Inflammatory macrophage treated with lipopolysaccharide for 4 hours (primary cell): ENCODE measurements at regions not wholly inside any gene's neighbourhood (a gene's known extent, or its start where the extent isn't known, plus 50 kb on each side); places are given as distances from the start of the nearest gene placed in this dataset.

ENCODE experiments used
- DNase-seq: peaks from one replicate; pipeline ENCODE4 v3.0.0-alpha.2; 2020

DNA sequence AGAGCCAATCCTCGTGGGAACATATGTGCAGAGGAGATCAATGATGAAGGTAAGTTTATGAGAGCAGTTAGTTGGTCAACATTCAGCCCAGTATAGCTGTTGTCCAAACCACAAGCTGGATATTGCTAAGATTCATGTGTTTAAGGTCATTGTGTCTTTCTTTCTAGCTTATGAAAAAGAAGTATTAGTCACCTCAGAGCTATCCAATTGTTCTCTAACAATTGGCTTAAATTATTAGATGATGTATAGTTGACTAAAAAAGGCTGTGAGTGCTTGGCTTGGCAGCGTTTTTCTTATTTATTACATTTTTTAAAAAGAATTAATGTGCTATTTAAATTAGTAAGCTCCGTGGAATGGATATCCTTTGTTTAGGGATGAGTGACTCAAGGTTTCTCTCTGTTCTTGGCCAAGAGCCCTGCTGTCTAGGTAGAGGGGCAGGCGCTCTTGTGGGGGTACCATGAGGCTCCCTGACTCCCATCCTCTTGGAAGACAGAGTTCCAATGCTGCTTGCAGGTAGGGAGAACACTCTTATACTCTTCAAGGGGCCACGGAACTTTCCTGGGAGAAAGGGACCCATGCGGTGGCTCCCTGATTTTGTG is 487.4 kb downstream of the IRX1 start:
- no peak for DNase-seq

DNA sequence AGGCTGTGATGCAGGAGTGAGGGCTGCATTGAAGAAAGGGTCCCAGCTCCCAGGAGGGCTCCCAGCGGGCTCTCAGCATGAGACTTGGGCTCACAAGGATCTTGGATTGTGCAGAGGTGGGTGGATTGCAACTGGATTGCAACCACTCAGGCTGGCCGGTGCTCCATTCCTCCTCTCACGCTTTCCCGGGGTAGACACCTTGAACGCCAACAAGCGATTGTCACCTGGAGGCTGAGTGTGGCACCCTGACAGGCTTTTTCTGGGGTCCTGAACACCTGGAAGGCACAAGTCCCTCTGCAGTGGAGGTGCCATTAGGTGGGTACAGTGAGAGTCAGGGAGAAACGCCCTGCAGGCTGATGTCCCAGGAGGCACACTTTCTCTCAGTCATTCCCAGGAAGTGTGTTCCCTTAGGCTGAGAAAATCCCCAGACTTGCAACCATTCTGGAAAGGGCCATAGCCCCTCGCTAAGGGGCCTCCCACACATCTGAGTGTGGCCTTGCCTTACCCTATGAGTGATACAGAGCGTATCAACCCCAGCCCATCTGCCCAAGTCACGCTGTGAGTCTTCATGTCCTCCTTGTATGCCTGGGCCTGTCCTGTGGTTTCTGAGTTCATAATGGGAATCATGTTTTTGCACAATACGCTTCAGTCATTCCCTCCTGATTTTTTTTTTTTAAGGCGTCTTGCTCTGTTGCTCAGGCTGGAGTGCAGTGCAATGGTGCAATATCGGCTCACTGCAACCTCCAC is 488.1 kb downstream of the IRX1 start:
- DNase-seq: no peak

DNA sequence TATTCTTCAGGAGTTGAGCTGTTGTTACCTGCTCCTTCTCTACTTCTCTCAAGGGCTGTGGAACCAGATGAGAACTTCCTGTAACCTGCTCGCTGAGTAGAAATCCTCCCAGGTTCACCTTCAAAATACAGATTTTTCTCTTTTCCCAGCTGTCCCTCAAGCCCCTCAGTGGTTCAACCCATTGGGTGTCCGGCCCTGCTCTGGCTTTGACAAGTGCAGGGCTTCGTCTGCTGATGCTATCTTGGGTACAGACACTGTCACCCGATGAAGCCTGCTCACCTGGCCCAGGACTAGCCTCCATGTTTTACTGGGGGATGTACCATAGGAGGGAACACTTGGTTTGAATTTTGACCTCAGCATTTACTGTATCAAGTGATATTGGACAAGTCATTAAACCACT is 490.4 kb downstream of the IRX1 start:
- no peak for DNase-seq

- no peak for DNase-seq
Observed at GRCh38 chr5:4087110-4087509, 491.5 kb downstream of the IRX1 start.

- DNase-seq: no peak
Observed at GRCh38 chr5:4089087-4089486, 493.5 kb downstream of the IRX1 start.

GRCh38 chr5:4093236-4093635 is 497.6 kb downstream of the IRX1 start:
- no peak for DNase-seq

- no peak for DNase-seq
Observed at GRCh38 chr5:4093970-4094369, 498.3 kb downstream of the IRX1 start.

DNA sequence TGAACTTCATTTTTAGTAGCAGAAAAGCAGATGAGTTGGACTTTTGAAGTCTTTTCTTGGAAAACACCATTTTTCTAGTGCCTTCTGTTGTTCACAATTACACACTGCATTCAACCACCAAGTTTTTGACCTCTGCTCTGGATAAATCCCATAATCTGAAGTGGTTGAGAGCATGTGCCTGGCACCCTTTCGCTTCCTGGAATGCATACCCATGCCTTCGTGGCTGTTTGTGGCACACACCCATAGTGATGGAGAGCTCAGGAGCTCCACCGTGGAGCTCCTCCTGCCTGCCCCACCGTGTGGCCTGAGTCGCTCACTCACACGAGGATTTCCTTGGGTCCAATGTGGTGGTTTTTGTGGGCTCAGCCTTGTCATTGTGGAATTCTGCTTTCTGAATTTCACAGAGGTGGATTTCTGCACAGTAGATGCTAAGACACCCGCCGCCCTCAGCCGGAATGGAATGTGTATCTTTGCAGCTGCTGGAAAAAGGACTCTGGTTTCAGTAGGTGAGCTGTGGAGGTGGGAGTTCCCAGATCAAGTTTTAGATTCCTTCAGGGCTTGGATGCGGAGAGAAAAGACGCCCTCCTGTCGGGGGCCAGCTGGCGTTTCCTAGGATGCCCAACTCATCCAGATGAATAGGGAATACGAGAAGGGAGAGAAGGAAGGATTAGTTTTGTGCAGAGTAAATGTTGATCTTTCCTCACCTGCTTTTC is 500.4 kb downstream of the IRX1 start:
- DNase-seq: no peak

DNA sequence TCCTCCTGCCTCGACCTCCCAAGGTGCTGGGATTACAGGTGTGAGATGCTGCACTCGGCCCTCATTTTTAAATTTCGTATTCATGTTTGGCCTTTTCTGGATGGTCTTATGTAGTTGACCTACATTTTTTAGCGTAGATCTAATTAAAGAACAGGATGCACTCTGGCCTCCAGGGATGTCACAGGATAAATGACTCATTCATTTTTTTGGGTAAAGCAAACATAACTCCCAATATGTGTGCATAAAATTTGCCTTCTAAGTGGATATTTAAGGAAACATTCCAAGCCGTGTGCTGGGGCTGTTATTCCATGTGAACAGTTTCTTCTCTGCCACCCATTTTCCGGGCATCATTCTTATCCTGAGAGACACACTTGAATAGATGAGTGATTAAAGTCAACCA is 501.6 kb downstream of the IRX1 start:
- no peak for DNase-seq

- DNase-seq: no peak
Observed at GRCh38 chr5:4098226-4098625, 502.6 kb downstream of the IRX1 start.

DNA sequence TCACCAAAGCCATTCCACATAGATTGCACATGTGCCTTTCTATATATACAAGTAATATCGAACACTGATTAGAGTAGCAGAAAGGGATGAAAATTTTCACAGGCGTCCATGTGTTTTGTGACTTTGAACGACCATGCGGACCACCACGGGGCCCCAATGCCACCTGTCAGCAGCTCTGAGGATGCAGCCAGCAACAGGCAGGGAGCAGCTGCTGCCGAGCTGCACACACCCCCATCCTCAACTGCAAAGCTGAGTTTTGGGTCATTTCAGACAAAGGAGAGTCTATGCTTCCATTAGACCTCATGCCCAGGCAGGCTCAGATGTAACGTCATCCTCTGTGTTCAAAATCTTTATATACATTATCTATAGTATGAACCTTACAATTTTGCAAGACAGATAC is 503.8 kb downstream of the IRX1 start:
- DNase-seq: no peak

GRCh38 chr5:4100739-4101138 is 505.1 kb downstream of the IRX1 start:
- no peak for DNase-seq

DNA sequence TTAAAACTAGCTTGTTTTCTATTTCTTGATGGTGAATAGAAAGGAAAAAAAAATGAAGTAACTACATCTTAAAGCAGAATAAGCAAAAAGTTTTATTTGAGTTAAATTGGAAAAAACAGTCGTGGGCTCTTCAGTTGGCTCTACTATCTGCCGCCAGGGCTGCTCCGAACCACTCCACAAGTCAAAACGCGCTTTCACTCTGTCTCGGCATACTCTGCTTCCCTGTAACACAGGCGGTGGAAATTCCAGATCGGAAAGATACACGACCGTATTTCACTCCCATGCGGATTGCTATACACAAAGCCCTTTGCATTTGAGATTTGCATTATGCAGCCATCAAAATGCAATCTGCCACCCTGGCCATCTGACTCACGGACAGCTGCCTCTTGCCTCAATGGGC is 505.6 kb downstream of the IRX1 start:
- no peak for DNase-seq

- no peak for DNase-seq
Observed at GRCh38 chr5:4104831-4105597, 509.4 kb downstream of the IRX1 start.

DNA sequence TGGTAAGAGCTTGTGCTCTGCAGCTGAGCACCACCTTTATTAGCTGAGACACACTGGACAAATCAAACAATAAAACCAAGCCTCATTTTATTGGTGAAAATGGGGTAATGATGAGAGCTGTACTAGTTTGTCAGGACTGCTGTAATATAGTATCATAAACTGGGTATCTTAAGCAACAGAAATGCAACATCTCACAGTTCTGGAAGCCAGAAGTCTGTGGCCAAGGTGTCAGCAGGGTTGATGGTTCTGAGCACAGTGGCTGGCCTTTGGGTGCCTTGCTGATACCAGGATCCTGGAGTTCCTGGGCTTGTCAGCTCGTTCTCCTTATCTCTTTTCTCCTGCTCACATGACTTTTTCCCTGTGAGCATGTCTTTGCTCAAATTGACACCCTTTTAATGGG is 513.1 kb downstream of the IRX1 start:
- no peak for DNase-seq

DNA sequence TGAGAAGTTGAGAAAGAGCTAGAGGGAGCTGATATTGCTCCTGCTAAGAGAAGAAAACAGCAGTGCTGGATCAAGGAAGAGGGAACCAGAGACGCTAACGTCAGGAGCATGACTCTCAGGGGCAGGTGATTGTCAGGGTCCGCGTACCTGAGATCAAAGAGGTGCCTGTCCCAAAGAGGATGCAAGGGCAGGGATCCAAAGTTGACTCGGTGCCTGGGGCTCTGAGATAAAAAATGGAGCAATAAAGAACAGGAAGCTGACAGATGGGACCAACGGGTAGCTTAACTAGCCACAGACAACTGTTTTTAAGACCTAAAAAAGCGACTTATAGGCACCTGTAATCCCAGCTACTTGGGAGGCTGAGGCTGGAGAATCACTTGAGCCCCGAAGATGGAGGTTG is 517.8 kb downstream of the IRX1 start:
- DNase-seq: no peak

GRCh38 chr5:4113905-4114304 is 518.3 kb downstream of the IRX1 start:
- DNase-seq: no peak

DNA sequence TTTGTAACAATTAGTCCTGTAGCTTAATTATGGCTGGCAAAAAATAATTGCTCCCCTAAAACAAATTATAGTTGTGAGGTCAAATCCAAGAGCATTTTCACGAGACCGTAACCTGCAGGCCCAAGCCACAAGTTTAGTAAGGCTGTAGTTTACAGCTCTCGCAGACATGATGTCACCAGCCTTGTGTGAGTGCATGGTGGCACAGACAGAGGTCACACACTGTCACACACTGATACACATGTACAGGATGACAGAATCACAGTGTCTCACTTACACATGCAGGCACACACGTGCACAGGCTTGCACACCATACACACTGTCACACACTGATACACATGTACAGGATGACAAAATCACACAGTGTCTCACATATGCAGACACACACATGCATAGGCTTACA is 518.8 kb downstream of the IRX1 start:
- DNase-seq: no peak

DNA sequence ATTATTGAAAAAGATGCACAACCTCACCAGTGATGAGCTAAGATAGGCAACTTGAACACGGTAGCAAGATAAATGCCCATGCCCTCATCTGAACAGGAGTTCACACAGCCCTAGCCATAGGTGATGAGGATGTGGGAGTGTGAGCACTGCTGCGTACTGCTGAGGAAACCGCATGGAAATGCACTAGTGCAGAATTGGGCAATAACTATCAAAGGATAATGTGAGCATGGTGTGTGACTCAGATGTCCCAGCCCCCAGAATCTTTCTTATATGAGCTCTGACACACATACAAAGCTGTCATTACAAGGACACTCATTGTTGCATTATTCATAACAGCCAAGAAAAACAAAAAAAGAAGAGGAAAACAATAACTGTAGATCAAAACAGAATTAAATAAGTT is 521.2 kb downstream of the IRX1 start:
- no peak for DNase-seq

GRCh38 chr5:4124221-4124970 is 528.8 kb downstream of the IRX1 start:
- no peak for DNase-seq

- DNase-seq: no peak
Observed at GRCh38 chr5:4128994-4129393, 533.4 kb downstream of the IRX1 start.

DNA sequence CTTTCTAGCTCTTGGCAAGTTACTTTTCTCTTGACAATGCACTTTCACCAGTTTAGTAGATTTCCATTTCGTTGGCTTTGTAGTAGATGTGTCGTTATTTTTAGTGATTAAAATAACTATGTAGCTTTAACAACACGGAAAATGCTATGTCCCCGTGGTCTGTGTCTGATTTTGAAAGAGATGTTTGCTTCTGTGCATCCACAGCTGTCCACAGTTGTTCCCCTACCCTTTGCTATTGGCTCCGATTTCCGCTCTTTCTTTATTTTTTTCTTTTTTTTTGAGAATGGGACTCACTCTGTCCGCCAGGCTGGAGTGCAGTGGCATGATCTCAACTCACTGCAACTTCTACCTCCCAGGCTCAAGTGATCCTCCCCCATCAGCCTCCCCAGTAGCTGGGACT is 533.9 kb downstream of the IRX1 start:
- no peak for DNase-seq

GRCh38 chr5:4130819-4131218 is 535.2 kb downstream of the IRX1 start:
- no peak for DNase-seq
